Activated CD8-positive, alpha-beta T cell treated with anti-CD3 and anti-CD28 coated beads for 36 hours (primary cell): ENCODE measurements at regions not wholly inside any gene's neighbourhood (a gene's known extent, or its start where the extent isn't known, plus 50 kb on each side); places are given as distances from the start of the nearest gene placed in this dataset.

Experiments used
- ATAC-seq: fragments of 200-7000 bp; cut with Tn5 transposase; one replicate; pipeline ENCODE4 v1.10.0; 2021; ENCODE audit warnings: mild to moderate bottlenecking, moderate library complexity
- CTCF ChIA-PET: fragments of 350-600 bp; sonication (Branson Sonifier 250); formaldehyde crosslinking; loops from one replicate; lab custom pipeline; 2021; ENCODE audit warnings: antibody characterized with exemption; lab: Charles Lee
- POLR2A ChIA-PET: fragments of 350-600 bp; sonication (Branson Sonifier 250); formaldehyde crosslinking; loops from one replicate; lab custom pipeline; 2021; ENCODE audit warnings: antibody characterized with exemption; lab: Charles Lee
- DNase-seq: peaks from one replicate; pipeline ENCODE4 v3.0.0-alpha.2; 2020
- H3K27ac Mint-ChIP-seq: one replicate; pipeline ENCODE4 v1.8.0; 2021; ENCODE audit warnings: mild to moderate bottlenecking, mixed read lengths
- H3K27me3 Mint-ChIP-seq: one replicate; pipeline ENCODE4 v1.8.0; 2021; ENCODE audit warnings: mixed read lengths
- H3K36me3 Mint-ChIP-seq: one replicate; pipeline ENCODE4 v1.8.0; 2021; ENCODE audit warnings: low read depth, mixed read lengths
- H3K4me1 Mint-ChIP-seq: one replicate; pipeline ENCODE4 v1.8.0; 2021; ENCODE audit warnings: low read depth, mixed read lengths
- H3K4me3 Mint-ChIP-seq: one replicate; pipeline ENCODE4 v1.8.0; 2021; ENCODE audit warnings: mild to moderate bottlenecking, moderate library complexity, mixed read lengths
- H3K9me3 Mint-ChIP-seq: one replicate; pipeline ENCODE4 v1.8.0; 2021; ENCODE audit warnings: mixed read lengths
- CTCF ChIP-seq: fragments of 200-600 bp; IDR thresholded peaks from one replicate; pipeline ENCODE4 v1.8.0; 2022; ENCODE audit warnings: antibody characterized with exemption, mild to moderate bottlenecking
- intact Hi-C: fragments of 100-400 bp; cut with micrococcal nuclease; formaldehyde crosslinking; loops from one replicate; pipeline ENCODE4 v1.10.0; 2022

GRCh38 chr16:56115817-56116576 lies 75.3 kb upstream of the GNAO1 start:
- intact Hi-C loops: no loop called here
- no peak for ATAC-seq
- no peak overlapping the region for H3K27ac Mint-ChIP-seq
- no peak for DNase-seq
- no peaks in the 10 kb centered on the region for H3K36me3 Mint-ChIP-seq
- H3K9me3 Mint-ChIP-seq: no peaks in the 10 kb centered on the region
- no peak for TF ChIP-seq CTCF
- H3K4me1 Mint-ChIP-seq: peaks cover 4% of the 10 kb centered on the region
- CTCF ChIA-PET: interaction anchor here (1.0 kb wide), 1 partner anchor 9 kb away, joined by 3 read pairs; no protein-coding TSS in a partner anchor
- POLR2A ChIA-PET: no interaction called here
- peaks cover 2% of the 10 kb centered on the region for H3K27me3 Mint-ChIP-seq
- H3K4me3 Mint-ChIP-seq: no peak overlapping the region

- peaks cover 1% of the 10 kb centered on the region for H3K27me3 Mint-ChIP-seq
- ATAC-seq (no peak), DNase-seq (no peak)
- H3K27ac Mint-ChIP-seq: no peak overlapping the region
- no peaks in the 10 kb centered on the region for H3K36me3 Mint-ChIP-seq
- no peak for TF ChIP-seq CTCF
- intact Hi-C loops: no loop called here
- H3K9me3 Mint-ChIP-seq: no peaks in the 10 kb centered on the region
- CTCF ChIA-PET: no interaction called here
- no peak overlapping the region for H3K4me3 Mint-ChIP-seq
- POLR2A ChIA-PET: no interaction called here
- no peaks in the 10 kb centered on the region for H3K4me1 Mint-ChIP-seq
Observed at GRCh38 chr16:56113223-56113622, 78.1 kb upstream of the GNAO1 start.

- no peak for DNase-seq
- no peak overlapping the region for H3K4me3 Mint-ChIP-seq
- H3K36me3 Mint-ChIP-seq: no peaks in the 10 kb centered on the region
- H3K27me3 Mint-ChIP-seq: peaks cover 1% of the 10 kb centered on the region
- no peaks in the 10 kb centered on the region for H3K9me3 Mint-ChIP-seq
- ATAC-seq: no peak
- intact Hi-C loops: no loop called here
- CTCF ChIA-PET: no interaction called here
- no peak overlapping the region for H3K27ac Mint-ChIP-seq
- TF ChIP-seq CTCF: no peak
- POLR2A ChIA-PET: no interaction called here
- no peaks in the 10 kb centered on the region for H3K4me1 Mint-ChIP-seq
Observed at GRCh38 chr16:56111100-56111499, 80.2 kb upstream of the GNAO1 start.

GRCh38 chr16:56109994-56110393 lies 81.3 kb upstream of the GNAO1 start:
- TF ChIP-seq CTCF: no peak
- Mint-ChIP-seq H3K9me3 (no peaks in the 10 kb centered on the region), H3K4me3 (no peak overlapping the region), H3K27me3 (peaks cover 1% of the 10 kb centered on the region), H3K27ac (no peak overlapping the region), H3K4me1 (no peaks in the 10 kb centered on the region), H3K36me3 (no peaks in the 10 kb centered on the region)
- intact Hi-C loops: no loop called here
- POLR2A ChIA-PET: no interaction called here
- CTCF ChIA-PET: no interaction called here
- DNase-seq (no peak), ATAC-seq (no peak)

- DNase-seq (no peak), ATAC-seq (no peak)
- Mint-ChIP-seq H3K4me1 (no peaks in the 10 kb centered on the region), H3K4me3 (no peak overlapping the region), H3K9me3 (no peaks in the 10 kb centered on the region), H3K27ac (no peak overlapping the region), H3K36me3 (no peaks in the 10 kb centered on the region), H3K27me3 (peaks cover 1% of the 10 kb centered on the region)
- TF ChIP-seq CTCF: no peak
- ChIA-PET POLR2A (no interaction called here), CTCF (interaction anchor here (1.2 kb wide), 1 partner anchor 94 kb away, joined by 3 read pairs; no protein-coding TSS in a partner anchor)
- intact Hi-C loops: no loop called here
Observed at GRCh38 chr16:56109205-56109604, 82.1 kb upstream of the GNAO1 start.
